ENCODE measurements at regions not wholly inside any gene's neighbourhood (a gene's known extent, or its start where the extent isn't known, plus 50 kb on each side); places are given as distances from the start of the nearest gene placed in this dataset.

- DNase-seq: no peak
Measured at GRCh38 chr10:109183366-109183765, 739.9 kb downstream of the XPNPEP1 start.

DNA sequence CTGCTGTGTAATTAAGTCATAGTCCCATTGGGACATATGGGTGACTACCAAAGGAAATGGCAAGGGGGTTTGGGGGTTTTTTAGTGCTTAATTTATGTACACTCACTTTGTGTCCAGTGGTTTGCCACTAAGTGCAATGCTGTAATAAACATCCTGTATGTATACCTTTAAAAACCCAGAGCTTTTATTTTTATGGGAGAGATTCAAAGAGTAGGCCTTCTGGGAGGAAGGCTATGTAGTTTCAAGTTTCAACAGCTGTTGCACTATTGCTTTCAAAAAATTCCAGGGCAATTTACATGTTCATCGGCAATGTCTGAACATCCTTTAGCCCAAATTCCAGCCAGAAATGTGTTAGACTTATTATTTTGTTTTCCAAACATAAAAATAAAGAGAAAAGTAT is 744.7 kb downstream of the XPNPEP1 start:
- no peak for DNase-seq

DNA sequence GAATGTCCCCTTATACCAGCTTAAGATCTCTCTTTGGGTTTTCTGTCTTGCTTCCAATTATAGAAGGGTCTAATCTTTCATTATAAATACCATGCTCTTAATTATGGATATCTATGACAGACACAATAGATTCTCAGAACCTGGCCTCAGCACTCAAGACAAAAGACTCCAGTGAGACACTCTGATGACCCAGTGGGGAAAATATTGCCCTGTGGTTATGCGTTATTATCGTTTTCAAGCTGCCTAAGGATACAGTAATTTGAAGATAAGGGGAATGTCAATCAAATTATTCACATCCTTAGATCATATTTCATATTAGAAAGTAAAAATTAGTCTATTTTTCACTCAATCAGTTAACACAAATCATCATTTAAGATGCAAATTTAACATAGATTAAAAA is 748.8 kb downstream of the XPNPEP1 start:
- no peak for DNase-seq

DNA sequence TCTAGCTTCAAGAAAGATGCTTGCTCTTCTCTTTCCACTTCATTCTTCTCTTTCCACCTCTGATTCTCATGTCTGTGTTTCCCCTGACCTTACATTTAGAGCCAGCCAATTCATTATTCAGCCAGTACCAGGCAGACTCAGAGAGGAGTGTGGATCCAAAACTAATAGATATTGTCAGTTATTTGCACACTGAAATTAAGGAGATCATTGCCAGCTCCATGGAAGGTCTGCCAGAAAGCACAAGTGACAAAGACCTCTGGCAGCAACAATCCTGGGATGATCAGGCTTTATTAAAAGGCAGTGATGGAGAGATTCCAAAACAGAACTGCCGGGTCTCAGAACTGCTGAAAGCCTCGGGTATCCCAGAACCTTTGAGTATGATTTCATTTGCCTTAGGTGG is 749.4 kb downstream of the XPNPEP1 start:
- DNase-seq: no peak

- no peak for DNase-seq
Measured at GRCh38 chr10:109173121-109173520, 750.2 kb downstream of the XPNPEP1 start.

DNA sequence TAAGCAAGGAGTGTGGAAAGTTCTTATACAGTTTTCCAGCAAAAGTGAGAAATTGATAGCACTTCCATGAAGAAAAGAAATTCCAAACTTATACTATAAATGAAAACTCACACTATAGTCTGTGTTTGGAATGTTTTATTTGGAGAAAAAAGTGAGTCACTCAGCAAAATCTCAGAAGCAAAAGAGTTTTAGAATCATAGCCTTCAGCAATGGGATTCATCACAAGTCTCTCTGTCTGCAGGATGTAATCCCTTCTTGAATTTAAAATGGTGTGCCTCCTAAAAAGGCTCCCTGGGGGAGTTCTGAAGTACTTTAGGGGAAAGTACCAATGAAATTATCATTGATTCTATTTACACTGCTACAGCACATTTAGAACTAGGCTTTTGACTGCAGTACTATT is 756.4 kb downstream of the XPNPEP1 start:
- DNase-seq: no peak

DNA sequence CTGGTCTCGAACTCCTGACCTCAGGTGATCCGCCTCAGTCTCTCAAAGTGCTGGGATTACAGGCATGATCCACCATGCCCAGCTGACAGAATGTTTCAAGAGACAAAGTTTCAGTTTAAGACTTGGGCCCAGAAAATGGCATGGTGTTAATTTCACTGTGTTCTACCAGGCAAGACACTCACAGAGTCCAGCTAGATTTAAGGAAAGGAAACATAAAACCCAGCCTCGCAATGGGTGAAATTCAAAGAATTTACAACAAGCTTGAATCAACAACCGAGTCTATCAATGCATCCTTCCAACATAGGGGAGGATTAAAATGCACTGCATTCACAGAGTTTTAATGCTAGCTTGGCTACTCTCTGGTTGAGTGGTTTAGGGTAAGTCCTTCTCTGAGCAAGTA is 764.0 kb downstream of the XPNPEP1 start:
- DNase-seq: no peak

GRCh38 chr10:109156396-109156795 is 766.9 kb downstream of the XPNPEP1 start:
- DNase-seq: no peak

DNA sequence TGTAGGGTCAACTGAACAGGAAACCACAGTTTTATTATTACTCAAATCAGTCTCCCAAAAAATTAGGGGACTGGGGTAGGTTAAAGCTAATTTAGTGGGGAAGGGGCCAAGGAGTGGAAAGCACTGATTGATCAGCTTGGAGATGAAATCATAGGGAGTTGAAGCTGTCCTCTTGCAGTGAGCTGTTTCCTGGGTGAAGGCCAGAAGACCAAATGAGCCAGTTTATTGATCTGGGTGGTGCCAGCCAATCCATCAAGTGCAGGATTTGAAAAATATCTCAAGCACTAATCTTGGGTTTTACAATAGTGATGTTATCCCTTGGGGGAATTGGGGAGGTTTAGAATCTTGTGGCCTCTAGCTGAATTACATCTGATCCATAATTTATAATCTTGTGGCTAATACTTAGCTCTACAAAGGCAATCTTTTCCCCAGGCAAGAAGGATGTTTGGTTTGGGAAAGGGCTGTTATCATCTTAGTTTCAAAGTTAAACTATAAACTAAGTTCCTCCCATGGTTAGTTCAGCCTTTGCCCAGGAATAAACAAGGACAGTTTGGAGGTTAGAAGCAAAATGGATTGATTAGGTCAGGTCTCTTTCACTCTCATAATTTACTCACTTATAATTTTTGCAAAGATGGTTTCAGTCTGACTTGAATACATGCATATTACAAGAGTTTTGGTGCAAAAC is 773.5 kb downstream of the XPNPEP1 start:
- DNase-seq: no peak

GRCh38 chr10:109127363-109127762 is 795.9 kb downstream of the XPNPEP1 start:
- no peak for DNase-seq

GRCh38 chr10:109126541-109126940 is 796.8 kb downstream of the XPNPEP1 start:
- DNase-seq: no peak

DNA sequence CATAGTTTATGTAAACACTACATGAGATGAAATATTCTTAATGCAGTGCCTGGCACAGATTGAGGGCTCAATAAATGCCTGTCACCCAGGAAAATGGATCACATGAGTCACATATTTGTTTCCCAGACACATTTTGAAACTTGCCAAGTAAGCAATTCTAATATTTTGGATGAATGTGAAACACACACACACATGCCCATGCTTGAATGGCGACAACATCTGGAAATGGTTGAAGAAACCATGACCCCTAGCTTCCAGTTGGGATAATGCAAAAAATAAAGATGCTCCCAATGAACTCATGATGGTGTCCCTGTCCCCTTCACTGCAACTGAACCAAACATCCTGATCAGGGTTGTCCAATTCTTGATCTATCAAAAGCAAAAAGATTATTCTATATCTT is 797.3 kb downstream of the XPNPEP1 start:
- no peak for DNase-seq

- no peak for DNase-seq
Measured at GRCh38 chr10:109115179-109115578, 808.1 kb downstream of the XPNPEP1 start.

- DNase-seq: no peak
Measured at GRCh38 chr10:109114579-109114978, 808.7 kb downstream of the XPNPEP1 start.

- no peak for DNase-seq
Measured at GRCh38 chr10:109106604-109107003, 816.7 kb downstream of the XPNPEP1 start.

DNA sequence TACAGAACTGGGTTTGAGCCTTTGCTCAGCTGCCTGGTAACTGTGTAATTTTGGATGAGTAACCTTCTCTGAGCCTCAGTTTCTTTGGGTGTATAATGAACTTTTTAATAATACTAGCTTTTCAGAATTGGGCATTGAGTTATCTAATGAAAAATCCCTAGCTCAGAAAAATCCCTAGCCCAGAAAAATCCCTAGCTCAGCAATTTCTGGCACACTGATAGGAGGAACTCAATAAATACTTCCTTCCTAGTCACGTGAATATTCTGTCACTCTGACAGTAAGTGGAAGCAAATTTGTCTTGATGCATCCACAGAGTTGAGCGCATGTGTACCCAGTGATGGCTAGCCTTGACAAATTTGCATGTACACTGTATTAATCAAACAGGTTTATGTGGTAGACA is 817.6 kb downstream of the XPNPEP1 start:
- DNase-seq: no peak

DNA sequence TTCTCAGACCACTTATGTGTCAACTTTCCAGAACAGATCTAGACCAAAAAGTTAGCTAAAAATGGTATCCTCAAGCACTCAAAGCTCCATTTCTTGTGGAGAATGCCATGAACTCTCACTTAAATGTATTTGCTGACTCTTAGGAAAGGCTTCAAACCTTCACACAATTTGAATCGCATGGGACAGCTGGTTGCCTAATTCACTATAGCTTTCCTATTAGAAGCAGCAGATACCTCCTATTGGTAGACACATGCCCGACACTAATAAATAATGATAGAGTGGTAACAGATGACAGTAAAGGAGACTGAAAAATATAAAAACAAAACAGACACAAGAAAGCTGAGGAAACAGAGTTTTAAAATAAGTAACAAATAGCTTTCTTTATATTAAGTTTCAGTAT is 818.5 kb downstream of the XPNPEP1 start:
- no peak for DNase-seq

GRCh38 chr10:109103278-109103677 is 820.0 kb downstream of the XPNPEP1 start:
- DNase-seq: no peak

- DNase-seq: no peak
Measured at GRCh38 chr10:109089779-109090178, 833.5 kb downstream of the XPNPEP1 start.

GRCh38 chr10:109071539-109071938 is 851.8 kb downstream of the XPNPEP1 start:
- DNase-seq: no peak

- DNase-seq: no peak
Measured at GRCh38 chr10:109070492-109070891, 852.8 kb downstream of the XPNPEP1 start.

- no peak for DNase-seq
Measured at GRCh38 chr10:109067031-109067430, 856.3 kb downstream of the XPNPEP1 start.

DNA sequence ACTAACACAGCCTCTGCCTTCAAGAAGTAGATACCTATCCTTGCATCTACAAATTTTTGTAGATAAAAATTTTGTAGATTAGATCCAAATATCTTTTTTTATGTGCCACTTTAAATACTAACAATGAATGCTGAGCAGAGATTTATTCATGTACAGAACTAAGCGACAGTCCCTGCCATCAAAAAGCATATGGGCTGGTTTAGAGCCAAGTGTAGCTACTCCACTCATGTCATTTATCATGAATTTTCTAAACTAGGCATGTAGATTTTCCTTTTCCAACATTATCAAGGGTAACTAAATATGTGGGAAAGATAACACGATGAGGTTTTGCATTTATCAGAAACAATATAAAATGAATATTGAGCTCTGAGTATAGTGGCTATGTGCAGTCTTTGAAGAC is 857.5 kb downstream of the XPNPEP1 start:
- no peak for DNase-seq

- DNase-seq: no peak
Measured at GRCh38 chr10:109062371-109062770, 860.9 kb downstream of the XPNPEP1 start.

DNA sequence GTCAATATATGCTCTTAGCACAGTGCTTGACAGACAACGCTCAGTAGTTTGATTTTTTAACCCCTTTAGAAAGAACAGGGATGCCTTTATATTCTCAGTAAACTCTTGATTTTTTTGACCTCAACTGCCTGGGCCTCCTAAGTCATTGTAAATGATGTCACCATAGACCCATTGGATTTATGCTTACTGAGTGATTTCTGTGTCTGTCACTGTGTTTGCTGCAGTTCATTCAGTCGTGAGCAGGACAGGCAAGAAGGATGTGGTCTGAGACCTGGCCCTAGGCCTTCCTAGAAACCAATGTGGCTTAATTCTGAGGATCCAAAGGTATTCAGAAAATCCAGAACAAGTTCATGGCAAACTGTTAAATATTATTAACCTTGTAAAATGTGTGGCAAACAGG is 868.1 kb downstream of the XPNPEP1 start:
- DNase-seq: no peak

- no peak for DNase-seq
Measured at GRCh38 chr10:109047856-109048255, 875.5 kb downstream of the XPNPEP1 start.

All from NCI-H1092 (cell line).